GM18873 (cell line): ENCODE measurements at regions not wholly inside any gene's neighbourhood (a gene's known extent, or its start where the extent isn't known, plus 50 kb on each side); places are given as distances from the start of the nearest gene placed in this dataset.

Source experiments
- ATAC-seq: cut with Tn5 transposase; IDR thresholded peaks from one replicate; pipeline ENCODE4 v1.9.1; 2021; ENCODE audit warnings: mild to moderate bottlenecking, moderate library complexity, moderate number of reproducible peaks; ENCODE audit not compliant: unreplicated experiment, low FRiP score

DNA sequence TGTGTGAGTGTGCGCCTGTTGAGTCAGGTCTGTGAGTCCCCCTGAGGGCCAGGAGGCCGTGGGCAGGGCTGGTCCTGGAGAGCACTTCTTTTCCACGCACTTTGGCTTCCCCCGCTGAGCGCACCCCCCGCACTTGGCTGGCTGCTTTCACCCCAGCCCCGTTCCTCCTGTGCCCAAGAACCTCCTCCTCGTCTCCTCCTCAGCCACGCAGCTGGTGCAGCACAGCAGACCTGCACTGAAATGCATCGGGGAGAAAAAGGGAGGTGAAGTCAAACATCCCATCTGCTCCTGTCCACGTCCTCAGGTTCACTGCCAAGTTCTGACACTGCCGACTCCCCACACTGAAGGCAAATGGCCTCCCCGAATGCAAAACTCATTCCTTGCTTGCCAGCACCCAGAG, 362.7 kb upstream of the SFSWAP start:
- ATAC-seq, result no peak

DNA sequence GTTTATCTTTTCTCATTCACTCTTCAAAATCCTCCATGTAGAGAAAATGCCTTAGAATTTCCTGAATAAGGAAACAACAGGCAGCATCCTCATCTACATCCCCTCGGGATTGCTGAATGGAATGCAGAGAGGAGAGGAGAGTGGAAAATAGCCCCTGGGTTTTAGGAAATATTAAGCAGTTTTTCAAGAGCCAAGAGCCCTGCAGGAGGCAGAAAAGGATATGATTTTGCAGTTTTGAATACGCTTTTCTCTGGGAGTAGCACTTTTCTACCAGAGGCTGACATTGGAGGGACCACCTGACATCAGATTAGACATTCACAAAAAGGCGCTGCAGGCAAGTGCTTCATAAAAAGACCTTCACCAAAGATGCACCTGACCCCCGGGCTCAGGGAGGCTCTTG, 362.2 kb upstream of the SFSWAP start:
- ATAC-seq, result no peak

DNA sequence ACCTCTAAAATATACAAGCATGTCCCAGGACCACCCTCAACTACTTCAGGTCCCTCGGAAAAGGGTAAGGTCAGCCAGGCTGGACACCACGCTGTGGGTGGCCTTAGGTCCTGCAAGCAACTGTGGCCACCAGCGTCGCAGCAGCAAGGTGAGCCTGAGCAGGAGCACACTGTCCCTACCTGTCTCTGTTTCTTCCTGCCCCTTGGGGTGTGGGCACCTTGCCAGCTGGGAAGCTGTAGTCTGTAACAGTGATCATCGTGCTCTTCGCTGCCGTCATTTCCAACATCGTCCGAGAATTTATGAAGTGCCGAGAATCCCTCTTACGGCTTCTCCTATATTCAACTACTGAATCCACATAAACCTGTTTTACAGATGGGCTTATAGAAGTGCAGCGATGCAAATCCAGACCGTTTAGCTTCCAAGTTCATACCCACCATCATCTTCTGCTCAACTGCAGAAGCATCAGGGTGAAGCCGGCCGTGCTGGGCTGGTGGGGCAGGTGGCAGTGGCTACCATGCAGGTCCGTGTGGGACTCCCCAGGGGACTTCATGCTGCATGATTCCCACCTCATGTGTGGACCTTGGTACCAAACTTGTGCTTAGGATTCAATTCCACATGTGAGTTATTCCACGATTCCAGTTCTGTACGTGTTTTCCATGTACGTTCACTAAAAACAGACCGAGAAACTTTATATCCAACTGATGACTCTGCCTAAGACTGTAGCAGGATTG, 361.3 kb upstream of the SFSWAP start:
- ATAC-seq, result no peak

DNA sequence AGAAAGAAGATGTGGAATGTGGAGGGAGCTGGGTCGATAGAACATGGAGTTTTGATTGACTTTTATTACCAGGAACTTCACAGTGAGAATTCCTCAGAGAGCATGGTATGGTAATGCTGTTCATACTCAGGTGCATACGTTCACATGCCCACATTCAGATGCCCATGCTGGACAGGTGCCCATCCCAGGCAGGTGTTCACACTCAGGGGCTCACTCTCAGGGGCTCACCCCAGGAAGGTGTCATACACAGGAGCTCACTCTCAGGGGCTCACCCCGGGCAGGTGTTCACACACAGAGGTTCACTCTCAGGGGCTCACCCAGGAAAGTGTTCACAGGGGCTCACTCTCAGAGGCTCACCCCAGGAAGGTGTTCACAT, 360.0 kb upstream of the SFSWAP start:
- ATAC-seq, result no peak

DNA sequence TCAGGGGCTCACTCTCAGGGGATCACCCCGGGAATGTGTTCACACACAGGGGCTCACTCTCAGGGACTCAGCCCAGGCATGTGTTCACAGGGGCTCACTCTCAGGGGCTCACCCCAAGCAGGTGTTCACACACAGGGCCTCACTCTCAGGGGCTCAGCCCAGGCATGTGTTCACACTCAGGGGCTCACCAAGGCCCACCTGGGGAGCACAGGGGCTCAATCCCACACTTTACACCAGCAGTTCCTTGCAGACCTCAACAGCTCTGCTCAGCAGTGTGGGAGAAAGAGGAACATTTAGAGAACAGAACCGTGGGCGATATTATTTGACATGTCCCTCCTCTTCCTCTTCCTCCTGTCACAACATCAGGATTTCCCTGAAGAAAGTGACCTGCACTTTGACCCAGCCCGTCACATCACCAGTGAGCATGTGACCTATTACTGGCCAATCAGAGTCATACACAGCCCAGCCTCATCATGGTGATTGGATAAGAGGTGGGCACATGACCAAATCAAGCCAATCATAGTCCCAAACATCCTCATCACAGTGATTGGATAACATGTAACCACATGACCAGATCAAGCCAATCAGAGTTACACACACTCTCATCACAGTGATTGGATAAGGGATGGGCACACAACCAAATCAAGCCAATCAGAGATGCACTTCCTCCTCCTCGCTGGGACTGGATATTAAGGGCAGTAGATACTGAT, 359.4 kb upstream of the SFSWAP start:
- ATAC-seq, result no peak

DNA sequence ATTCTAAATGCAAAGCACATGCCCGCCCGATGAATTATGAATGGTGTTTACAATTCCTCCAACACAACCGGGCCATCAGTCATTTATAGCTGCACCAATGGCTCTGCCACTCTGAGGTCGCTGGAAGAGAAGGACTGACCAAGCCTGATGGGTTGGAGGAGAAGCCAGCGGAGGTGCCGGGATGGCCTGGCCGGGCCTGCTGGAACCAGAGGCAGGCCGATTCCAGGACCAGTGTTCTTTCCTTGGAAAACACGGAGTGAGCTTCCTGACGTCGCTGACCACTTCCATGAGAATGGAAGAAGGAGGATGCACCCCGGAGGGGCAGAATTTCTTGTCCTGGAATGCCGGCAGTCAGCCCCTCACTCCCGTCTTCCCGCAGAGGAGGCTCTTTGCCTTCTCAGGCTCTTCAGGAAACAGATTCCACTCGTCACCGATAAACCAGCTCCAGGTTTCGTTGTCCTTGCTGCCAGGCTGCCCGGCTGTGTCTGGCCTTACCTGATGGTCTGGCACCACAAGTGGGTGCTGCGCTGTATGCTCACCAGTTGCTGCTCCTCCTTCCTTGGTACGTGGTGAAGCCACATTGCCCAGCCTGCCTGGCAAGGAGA, 358.5 kb upstream of the SFSWAP start:
- no peak for ATAC-seq

DNA sequence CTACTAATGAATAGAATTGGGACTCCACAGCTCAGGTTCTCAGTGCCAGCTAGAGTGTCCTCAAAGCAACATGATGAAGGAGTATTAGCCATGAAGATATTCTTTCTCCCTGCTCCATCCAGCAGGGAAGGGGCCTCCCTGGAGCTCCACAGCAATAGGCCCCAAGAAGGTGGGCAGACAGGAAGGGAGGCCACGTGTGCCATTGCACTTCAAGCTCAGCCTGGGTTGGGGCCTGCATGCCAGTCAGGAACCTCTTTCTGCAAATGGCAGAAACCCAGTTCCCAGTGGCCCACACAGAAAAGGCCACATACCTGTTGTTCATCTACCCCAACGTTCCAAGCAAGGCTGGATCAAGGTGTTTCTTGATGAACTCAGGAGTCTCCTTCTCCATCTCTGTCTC, 357.5 kb upstream of the SFSWAP start:
- no peak for ATAC-seq

DNA sequence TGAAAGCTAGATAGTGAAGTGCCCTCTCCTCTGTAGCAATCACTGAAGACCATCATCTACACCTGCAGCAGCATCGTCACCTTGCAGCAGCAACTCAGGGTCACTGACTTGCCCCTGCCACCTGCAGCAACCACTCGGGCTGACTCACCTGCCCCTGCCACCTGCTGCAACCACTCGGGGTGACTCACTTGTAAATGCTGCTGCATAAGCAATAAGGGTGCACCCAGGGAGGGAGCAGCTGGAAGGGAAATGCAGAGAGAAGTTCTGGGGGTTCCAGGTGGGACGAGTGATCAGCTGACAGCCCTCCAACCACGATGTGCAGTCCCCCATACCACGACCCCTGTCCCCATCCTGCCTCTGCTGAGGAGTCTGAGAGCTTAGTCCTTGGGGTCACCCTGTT, 357.1 kb upstream of the SFSWAP start:
- ATAC-seq, result no peak

DNA sequence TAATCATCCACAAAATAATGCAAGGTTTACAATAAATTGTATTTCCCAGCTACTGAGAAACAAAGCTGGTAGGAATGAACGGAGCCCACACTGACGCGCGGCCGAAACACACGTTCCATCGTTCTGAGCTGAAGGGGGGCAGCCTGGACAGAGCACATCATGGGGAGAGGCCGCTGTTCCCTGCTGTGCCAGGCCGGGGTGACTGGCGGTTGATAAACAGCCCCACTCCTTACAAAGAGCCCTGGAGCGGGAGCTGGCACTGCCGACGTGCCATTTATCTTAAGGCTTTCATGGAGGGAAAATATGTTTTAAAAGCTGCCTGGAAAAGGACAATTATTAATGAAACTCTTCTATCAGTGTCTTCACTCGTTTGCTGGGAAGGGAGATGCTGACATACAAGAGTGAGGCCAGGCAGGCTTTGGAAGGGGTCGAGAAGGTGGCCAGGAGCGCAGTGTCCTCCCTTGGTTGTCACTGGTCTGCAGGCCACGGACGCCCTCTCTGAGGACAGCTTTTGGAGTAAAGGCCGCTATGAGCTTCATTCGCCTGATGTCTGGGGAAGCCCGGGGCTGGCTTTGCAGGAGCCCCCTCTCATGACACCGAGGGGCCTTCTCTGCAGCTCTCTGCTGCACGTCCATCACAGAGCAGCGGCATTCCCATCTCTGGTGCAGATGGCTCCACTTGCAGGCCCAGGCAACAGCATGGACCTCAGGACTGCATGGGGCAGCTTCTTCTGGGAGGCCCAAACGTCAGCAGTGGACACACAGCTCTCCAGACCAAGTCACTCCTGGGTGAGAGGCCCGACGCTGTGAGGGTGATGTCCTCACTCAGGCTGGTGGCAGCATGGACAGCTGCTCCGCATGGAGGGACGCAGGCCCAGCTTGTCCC, 355.3 kb upstream of the SFSWAP start:
- no peak for ATAC-seq

DNA sequence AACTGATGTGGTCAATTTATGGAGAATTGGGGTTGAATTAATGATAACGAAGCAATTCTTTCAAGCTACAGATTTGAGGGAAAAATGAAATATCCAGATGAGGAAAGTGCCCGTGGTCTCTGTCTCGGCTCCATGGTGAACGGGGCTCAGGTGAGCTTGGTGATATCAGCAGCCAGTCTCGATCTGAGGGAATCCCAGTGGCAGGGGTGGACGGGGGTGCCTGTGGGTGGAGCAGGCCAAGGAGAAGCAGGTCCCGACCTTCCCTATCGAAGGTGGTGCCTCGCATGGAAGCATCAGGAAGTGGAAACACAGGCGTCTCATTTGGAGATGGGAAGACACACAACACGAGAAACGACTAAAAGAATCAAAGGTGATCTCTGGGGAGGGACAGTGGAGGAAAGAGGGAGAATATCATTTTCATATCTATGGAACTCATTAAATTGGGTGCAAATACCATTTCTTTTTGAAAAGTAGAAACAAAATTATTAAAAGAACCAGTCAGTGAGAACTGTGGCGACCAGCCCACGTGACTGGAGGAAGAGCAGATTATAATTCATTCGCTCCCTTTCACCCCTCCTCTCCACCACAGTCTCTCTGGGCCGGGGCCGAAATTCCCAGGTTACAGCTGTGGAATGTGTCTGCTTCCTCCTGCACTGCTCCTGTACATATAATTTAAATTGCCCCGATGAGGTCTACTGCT, 354.3 kb upstream of the SFSWAP start:
- no peak for ATAC-seq

DNA sequence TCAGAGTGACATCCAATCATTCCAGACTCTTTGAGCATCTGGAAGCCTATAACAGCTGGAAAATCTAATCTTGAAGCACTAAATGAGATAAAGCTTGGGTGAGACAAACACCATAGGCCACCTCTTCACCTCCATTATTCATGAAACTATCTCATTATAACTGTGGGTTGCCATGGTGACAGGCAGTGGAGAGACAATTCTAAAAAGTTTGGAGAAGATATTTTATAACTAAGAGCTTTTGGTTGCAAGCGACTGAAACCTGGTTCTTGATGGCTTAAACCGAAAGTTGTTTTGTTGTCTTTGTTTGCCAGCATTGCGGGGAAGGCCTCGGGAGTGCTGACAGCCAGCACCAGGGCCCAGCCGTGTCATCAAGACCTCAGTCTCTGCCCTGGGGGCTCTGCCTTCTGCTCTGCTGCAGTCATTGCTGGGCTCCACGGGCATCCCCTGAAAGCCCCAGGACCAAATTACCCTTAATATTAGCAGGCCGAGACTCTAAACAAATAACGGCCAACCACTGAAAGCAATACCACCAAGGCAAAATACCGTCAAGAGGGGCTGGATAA, 353.6 kb upstream of the SFSWAP start:
- ATAC-seq, result no peak

DNA sequence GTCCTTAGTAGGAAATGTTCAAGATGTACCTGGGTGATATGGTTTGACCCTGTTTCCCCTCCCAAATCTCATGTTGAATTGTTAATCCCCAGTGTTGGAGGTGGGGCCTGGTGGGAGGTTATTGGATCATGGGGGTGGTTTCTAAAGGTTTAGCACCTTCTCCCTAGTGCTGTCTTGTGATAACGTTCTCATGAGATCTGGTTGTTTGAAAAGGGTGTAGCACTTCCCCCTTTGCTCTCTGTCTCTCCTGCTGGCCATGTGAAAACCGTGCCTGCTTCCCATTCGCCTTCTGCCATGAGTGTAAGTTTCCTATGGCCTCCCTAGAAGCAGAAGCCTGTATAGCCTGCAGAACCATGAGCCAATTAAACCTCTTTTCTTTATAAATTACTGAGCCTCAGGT, 353.0 kb upstream of the SFSWAP start:
- no peak for ATAC-seq

DNA sequence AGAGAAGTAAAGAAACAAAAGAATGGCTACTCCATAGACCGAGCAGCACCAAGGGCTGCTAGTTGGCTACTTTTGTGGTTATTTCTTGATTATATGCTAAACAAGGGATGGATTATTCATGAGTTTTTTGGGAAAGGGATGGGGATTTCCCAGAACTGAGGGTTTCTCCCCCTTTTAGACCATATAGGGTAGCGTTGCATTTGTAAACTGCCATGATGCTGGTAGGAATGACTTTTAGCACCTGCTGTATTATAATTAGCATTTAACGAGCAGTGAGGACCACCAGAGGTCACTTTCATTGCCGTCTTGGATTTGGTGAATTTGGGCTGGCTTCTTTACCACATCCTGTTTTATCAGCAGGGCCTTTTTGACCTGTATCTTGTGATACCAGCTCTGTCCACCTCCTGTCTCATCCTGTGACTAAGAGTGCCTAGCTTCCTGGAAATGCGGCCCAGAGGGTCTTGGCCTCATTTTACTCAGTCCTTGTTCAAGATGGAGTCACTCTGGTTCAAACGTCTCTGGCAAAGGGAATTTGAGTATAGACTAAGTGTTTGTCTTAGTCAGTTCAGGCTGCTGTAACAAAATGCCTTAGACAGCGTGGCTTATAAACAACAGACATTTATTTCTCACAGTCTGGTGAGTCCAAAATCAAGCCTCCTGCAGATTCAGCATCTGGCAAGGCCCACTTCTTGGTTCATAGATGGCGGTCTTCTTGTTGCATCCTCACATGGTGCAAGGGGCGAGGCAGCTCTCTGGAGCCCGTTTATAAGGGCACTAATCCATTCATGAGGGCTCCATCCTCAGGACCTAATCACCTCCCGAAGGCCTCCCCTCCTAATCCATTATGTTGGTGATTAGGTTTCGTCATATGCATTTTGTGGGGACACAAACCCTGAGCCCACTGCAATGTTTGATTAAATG, 348.3 kb upstream of the SFSWAP start:
- no peak for ATAC-seq

DNA sequence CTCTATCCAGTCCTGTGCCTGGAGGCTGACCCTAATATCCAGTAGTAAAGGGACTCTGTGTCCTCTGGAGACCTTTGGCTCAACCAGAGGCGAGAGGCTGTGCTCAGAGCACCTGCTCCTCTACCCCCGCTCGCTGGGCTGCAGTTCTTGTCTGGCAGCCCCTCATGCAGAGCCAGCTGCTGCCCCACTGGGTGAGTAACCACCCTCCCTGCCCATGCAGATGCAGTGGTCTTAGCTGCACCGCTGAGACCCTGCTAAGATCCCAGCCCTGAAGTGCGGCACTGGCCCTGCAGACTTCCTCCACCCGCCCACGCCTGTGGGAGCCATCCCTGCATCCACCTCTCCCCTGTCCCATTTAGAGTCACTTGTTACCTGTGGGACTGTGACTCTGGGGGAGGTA, 347.5 kb upstream of the SFSWAP start:
- no peak for ATAC-seq

DNA sequence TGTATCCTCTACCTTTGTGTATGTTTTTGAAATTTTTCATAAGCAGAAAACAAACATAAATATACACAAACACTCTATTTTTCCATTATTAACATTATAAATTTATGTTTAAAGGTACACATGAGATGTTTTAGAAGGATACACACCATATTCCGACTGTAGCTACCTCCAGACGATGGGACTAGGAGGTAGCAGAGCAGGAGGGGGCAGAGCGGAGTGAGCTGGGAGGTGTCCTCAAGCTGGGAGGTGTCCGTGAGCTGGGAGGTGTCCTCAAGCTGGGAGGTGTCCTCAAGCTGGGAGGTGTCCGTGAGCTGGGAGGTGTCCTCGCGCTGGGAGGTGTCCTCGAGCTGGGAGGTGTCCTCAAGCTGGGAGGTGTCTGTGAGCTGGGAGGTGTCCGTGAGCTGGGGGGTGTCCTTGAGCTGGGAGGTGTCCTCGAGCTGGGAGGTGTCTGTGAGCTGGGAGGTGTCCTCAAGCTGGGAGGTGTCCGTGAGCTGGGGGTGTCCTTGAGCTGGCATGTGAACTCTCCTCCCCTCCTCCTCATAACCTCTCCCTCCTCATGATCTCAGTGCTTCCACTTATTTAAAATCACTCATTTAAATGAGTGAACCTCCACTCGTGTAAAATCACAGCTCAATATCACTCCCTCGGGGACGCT, 346.9 kb upstream of the SFSWAP start:
- ATAC-seq, result no peak

DNA sequence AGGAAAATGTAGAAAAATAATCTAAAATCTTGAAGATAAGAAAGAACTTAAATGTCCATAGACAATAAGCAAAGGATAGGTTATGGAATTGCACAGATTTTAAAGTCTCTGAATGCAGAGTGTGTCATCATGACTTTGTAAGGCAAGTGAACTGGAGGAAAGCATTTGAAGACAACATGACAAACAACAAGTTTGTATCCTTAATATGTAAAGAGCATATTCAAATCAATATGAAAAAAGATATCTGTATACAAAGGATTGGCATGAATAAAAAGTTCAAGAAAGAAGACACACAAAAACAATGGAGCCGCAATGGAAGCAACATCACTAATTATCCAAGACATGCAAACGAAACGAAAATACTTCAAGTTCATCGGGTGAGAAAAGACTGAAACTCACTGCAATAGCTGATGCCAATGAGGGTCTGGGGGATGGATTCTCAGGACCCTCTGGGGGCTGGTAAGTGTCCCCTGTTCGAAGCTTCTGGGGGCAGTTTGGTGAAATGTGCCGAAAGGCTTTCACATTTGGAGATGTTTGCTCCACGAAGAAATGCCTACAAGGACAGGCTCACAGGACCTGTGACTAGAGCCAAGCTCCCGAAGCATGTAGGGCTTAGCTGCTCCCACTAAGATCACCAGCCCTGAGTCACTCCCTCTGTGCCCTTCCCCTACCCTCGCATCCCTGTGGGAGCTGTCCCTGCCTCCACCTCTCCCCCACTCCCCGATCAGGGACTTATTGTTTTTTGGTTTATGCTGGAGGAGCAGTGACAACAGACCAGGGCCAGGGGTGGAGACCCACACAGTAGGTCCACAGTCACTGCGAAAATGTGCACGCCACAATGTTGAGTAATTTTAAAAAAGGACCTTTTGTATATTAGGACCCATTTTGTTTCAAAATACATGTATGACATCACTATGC, 345.7 kb upstream of the SFSWAP start:
- no peak for ATAC-seq

DNA sequence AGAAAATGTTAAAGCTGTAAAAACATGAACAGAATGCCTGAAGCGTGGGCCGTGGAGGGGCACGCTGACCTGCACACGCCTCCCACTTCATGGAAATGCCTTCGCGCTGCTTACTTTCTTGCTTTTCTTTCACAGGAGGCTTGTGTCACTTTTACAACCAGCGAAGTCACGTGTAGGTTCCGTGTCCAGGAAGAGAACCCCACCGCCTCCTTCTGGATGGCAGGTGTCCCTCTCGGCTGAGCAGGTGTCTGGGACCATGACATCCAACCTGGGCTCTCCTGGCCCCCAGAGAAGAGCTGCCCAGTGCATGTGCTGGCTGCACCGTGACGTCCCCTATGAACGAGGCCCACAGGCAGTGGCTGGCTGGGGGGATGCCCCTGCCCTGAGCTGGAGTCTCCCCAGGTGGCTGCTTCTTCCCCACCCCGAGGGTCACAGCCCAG, 345.0 kb upstream of the SFSWAP start:
- no peak for ATAC-seq
